ENCODE measurements at regions not wholly inside any gene's neighbourhood (a gene's known extent, or its start where the extent isn't known, plus 50 kb on each side); places are given as distances from the start of the nearest gene placed in this dataset.

- no peak overlapping the region for H3K4me3 ChIP-seq (replicated peaks in 1 of 2; ENCODE audit: low read depth in 2 of 2, low read length in 2 of 2)
- no peak for DNase-seq (ENCODE audit: low read depth in 2 of 2)
- no peak for TF ChIP-seq CTCF (IDR thresholded peaks at IDR 0.05; ENCODE audit: low read depth, low read length)
Observed at GRCh38 chr3:76969996-76970615, 69.8 kb upstream of the ROBO2 start.

GRCh38 chr3:76972624-76973296 lies 67.1 kb upstream of the ROBO2 start:
- no peak for DNase-seq (ENCODE audit: low read depth in 2 of 2)
- no peak for TF ChIP-seq CTCF (IDR thresholded peaks at IDR 0.05; ENCODE audit: low read depth, low read length)
- no peak overlapping the region for H3K4me3 ChIP-seq (replicated peaks in 1 of 2; ENCODE audit: low read depth in 2 of 2, low read length in 2 of 2)

GRCh38 chr3:76976996-76977395 lies 62.9 kb upstream of the ROBO2 start:
- no peak for TF ChIP-seq CTCF (IDR thresholded peaks at IDR 0.05; ENCODE audit: low read depth, low read length)
- DNase-seq (ENCODE audit: low read depth in 2 of 2), result no peak

GRCh38 chr3:76985645-76986044 lies 54.3 kb upstream of the ROBO2 start:
- no peak overlapping the region for H3K4me3 ChIP-seq (replicated peaks in 1 of 2; ENCODE audit: low read depth in 2 of 2, low read length in 2 of 2)
- no peak for TF ChIP-seq CTCF (IDR thresholded peaks at IDR 0.05; ENCODE audit: low read depth, low read length)
- DNase-seq (ENCODE audit: low read depth in 2 of 2), result no peak

More at GRCh38 chr3:76976996-76977395, 62.9 kb upstream of the ROBO2 start:
- no peak overlapping the region for H3K4me3 ChIP-seq (replicated peaks in 1 of 2; ENCODE audit: low read depth in 2 of 2, low read length in 2 of 2)

GRCh38 chr3:76986876-76987474 lies 52.9 kb upstream of the ROBO2 start:
- TF ChIP-seq CTCF (IDR thresholded peaks at IDR 0.05; ENCODE audit: low read depth, low read length), result no peak
- no peak overlapping the region for H3K4me3 ChIP-seq (replicated peaks in 1 of 2; ENCODE audit: low read depth in 2 of 2, low read length in 2 of 2)
- DNase-seq (ENCODE audit: low read depth in 2 of 2), result no peak

Data from cardiac fibroblast (primary cell).